Epidermal melanocyte (primary cell): ENCODE measurements at regions not wholly inside any gene's neighbourhood (a gene's known extent, or its start where the extent isn't known, plus 50 kb on each side); places are given as distances from the start of the nearest gene placed in this dataset.

Experiments
- DNase-seq: peaks from one replicate; pipeline ENCODE4 v3.0.0; 2011; ENCODE audit warnings: low spot score; ENCODE audit not compliant: insufficient read length

- DNase-seq = no peak
Measured at GRCh38 chr20:6238421-6238820, 115.6 kb upstream of the FERMT1 start.

DNA sequence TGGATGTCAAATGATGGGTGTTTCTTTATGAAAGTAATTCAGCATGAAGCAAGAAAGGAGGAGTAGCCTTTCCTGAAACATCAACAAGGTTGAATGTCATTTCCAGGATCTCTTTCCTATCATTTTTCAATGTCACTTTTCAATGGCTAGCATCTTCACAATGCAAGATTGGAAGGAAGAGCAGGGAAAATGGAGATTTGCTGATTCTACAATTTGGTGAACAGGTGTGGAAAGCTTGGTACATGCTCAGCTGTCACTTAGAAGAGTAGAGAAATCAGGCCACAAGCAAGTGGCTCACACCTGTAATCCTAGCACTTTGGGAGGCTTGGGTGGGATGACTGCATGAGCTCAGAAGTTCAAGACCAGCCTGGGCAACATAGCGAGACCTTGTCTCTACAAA lies 112.7 kb upstream of the FERMT1 start:
- no peak for DNase-seq

GRCh38 chr20:6232436-6232835 lies 109.6 kb upstream of the FERMT1 start:
- DNase-seq = no peak

DNA sequence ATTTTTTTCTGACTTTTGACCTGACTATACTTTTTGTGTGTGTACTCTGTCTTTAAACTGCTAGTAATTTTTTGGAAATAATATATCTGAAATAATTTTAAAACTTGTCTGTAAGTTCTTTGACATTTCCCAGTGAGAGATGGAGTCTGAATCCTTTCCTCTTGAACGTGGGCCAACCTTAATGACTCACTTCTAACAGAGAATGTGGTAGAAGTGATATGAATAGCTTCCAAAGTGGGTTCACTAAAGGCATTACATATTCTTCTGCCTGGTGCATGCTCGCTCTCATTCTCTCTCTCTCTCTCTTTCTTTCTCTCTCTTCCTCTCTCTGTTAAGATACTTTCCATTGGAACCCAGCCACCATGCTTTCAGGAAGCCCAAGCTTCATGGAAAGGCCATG lies 108.7 kb upstream of the FERMT1 start:
- DNase-seq = no peak

- no peak for DNase-seq
Measured at GRCh38 chr20:6228302-6228843, 105.5 kb upstream of the FERMT1 start.

DNA sequence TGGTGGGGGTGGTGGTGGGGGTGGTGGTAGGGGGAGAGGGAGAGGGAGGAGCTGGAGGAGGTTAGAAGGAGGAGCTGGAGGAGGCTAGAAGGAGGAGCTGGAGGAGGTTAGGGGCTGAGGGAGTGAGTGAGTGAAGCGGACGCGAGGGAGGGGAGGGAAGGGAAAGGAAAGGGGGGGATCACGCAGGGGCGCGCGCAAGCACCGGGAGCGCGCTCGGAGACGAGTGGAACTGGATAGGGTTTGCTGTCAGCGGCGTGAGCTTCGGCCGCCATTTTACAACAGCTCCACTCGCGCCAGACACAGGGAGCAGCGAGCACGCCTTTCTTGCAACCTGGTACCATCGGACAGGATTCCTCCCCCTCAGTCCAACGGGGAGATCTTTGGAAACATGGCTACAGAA lies 90.5 kb upstream of the FERMT1 start:
- no peak for DNase-seq

DNA sequence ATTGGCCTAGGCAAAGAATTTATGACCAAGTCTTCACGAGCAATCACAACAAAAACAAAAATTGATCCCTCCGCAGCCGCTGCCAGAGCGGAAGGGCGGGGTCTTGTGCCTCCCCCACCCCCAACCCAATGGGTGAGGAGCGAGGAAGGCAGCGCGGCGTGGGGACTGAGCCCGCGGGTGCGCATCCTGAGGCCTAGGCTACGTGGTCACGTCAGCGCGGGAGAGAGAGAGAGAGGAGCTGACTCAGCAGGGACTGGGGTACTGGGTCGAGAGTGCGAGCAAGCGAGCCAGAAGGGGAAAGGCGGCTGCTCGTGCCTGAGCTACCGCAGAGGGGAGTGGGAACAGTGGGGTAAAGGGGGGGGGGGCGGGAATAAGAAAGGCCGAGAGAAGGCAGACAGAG lies 90.1 kb upstream of the FERMT1 start:
- DNase-seq = no peak

DNA sequence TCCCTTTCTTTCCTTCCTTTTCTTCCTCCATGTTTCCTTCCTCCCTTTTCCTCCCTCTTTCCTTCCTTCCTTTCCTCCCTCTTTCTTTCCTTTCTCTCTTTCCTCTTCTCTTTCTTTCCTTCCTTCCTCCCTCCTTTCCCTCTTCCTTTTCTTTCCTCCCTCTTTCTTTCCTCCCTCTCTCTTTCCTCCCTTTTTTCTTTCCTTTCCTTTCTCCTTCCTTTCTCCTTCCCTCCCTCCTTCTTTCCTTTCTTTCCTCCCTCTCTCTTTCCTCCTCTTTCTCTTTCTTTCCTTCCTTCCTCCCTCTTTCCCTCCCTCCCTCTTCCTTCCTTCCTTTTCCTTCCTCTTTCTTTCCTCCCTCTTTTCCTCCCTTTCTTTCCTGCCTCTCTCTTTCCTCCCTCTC lies 86.3 kb upstream of the FERMT1 start:
- no peak for DNase-seq

DNA sequence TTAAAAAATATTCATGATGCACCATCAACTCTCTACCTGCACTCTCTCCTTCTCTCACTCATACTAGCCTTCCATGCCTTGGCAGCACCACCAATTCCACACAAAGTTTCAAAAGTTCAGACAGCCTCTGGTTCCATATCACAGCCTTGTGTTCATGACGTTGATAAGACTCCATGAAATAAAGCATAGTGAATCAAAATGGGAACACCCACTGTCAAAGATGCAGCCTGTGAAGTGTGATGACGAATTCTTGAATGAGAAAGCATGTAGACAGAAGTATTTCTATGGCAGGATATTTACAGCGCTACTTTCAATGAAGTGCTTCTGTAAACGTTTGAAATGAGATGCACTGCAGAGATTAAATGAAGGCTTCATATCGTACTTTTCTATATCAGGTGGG lies 77.3 kb upstream of the FERMT1 start:
- no peak for DNase-seq

DNA sequence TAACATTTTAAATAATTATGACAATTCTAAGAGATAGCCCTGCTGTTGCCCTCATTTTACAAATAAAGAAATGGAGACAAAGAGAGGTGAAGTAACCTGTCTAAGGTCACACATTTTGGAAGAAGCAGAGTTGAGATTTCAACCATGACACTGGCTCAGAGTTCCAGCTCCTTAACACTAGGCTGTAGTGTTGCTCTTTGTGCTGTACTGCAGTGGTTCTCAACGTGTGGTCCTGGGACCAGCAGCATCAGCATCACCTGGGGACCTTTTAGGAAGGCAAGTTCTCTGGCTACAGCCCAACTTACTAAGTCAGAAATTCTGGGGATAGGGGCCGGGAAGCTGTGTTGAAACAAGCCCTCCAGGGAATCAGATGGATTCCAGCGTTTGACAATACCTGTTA lies 62.4 kb upstream of the FERMT1 start:
- DNase-seq = no peak

DNA sequence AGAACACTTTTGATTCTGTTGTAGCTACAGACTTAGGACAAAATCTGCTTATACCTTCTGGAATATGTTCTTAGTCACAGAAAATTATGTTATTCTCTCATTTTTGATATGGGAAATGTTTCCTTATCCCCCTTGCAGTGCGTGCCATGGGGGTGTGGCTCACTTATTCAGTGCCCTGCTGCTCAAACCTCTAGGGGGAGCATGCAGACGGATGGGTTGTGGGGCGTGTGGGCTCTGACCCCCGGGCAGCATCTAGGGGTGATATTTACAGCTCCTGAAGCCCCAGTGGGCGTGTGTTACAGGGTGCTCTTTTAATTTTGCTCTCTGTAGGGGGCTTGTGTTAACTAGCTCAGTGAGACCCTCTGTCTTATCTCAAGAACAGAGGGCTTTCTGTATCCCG lies 61.3 kb upstream of the FERMT1 start:
- no peak for DNase-seq

- DNase-seq = no peak
Measured at GRCh38 chr20:6180531-6180930, 57.7 kb upstream of the FERMT1 start.

GRCh38 chr20:6178537-6178936 lies 55.7 kb upstream of the FERMT1 start:
- no peak for DNase-seq

DNA sequence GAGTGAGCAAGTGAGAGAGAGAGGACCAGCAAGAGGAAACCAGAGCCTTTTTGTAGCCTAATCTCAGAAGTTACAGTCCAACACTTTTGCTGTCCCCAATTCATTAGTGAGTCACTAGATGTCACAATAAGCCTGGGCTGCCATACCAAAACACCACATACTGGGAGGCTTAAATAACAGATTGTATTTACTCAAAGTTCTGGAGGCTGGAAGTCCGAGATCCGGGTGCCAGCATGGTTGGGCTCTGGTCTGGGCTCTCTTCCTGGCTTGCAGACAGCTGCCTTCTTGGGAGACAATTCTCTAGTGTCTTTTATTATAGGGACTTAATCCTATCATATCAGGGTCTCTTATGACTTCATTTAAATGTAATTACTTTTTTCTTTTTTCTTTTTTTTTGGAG lies 50.7 kb upstream of the FERMT1 start:
- DNase-seq = no peak
